AG09309 (cell line): ENCODE measurements at regions not wholly inside any gene's neighbourhood (a gene's known extent, or its start where the extent isn't known, plus 50 kb on each side); places are given as distances from the start of the nearest gene placed in this dataset.

Experiments used
- DNase-seq: peaks from one replicate; pipeline ENCODE4 v3.0.0-alpha.2; 2010; ENCODE audit warnings: low read depth
- H3K4me3 ChIP-seq: 2 replicates; pipeline ENCODE4 v1.5.1; 2011; ENCODE audit warnings: mild to moderate bottlenecking, low read depth, low read length, moderate library complexity; ENCODE audit not compliant: control insufficient read depth
- TF ChIP-seq, protein P1 (sequence below): IDR thresholded peaks from 2 replicates; pipeline ENCODE4 v1.5.1; 2011; ENCODE audit warnings: mild to moderate bottlenecking, low read depth, low read length, inconsistent platforms; ENCODE audit not compliant: insufficient read depth, control insufficient read depth; ENCODE audit errors: missing control alignments

DNA sequence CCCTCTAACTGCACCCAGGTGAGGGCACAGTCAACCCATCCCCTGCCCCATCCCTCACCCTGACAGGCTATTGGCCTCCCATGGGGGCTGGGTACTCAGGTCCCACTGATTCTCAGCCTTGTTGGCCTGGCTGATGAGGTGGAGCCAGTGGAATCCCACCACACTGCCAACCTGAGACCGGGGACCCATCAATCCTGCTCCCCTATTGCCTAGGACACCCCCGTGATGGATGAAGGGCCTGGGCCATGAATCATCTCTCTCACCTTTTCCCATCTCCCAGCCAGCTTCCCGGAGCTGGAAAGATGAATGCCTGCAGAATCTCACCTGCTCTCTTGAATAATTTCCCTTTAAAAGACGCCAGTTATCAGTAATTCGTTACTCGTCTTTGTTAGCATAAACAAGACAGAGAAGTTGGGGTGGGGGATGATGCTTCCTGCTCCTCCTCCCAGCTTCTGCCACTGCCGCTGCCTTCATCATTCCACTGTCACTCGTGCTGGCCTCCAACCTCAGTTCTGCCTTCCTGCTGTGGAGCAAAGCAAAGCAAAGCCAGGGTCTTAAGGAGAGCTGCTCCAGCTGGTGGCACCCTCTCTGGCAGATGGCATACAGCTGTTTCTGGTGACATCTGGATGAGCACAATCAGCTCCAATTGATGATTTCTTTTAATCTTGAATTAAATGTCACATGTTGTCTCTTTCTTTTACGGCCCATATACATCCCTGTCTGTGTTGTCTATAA, 204.0 kb upstream of the NECTIN1 start:
- DNase-seq, result no peak
- TF ChIP-seq, protein P1, sequence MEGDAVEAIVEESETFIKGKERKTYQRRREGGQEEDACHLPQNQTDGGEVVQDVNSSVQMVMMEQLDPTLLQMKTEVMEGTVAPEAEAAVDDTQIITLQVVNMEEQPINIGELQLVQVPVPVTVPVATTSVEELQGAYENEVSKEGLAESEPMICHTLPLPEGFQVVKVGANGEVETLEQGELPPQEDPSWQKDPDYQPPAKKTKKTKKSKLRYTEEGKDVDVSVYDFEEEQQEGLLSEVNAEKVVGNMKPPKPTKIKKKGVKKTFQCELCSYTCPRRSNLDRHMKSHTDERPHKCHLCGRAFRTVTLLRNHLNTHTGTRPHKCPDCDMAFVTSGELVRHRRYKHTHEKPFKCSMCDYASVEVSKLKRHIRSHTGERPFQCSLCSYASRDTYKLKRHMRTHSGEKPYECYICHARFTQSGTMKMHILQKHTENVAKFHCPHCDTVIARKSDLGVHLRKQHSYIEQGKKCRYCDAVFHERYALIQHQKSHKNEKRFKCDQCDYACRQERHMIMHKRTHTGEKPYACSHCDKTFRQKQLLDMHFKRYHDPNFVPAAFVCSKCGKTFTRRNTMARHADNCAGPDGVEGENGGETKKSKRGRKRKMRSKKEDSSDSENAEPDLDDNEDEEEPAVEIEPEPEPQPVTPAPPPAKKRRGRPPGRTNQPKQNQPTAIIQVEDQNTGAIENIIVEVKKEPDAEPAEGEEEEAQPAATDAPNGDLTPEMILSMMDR, result no peak

DNA sequence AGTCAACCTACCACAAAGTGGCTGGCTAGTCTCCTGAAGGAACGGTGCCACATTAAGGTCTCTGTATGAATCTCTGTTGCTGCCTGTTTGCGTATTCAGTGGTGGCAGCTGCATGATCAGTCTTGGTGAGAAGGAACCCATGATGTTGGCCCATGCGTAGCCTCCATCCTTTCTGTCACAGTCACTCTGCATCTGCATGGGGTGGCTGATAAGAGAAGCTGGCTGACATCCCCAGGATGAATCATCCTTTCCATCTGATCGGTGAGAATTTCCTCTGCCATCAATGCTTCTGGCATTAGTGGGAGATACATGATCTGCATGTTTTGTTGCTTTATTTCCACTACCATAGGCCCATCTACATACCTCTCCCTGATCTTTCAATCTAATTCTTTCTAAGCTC, 199.0 kb upstream of the NECTIN1 start:
- DNase-seq, result no peak
- no peak overlapping the region for H3K4me3 ChIP-seq
- TF ChIP-seq, protein P1, result no peak

More for the DNA sequence above, 204.0 kb upstream of the NECTIN1 start:
- no peak overlapping the region for H3K4me3 ChIP-seq

DNA sequence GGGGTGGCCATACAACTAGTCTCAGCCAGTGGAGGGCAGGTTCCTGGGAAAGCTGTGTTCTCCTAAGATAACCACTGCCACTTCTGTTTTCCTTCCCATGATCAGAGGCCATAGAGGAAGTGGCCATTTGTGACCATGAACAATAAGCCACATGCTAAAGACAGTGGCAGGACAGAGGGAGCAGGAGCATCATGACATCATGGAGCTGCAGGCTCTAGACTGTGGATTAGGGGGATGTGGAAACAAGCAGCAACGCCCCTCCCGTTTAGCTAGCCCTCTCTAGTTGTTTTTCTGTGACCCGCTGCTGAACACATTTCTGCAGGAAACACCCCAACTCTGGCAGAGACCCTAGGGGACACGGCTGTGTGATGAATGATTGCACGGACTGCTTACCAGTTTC, 195.0 kb upstream of the NECTIN1 start:
- TF ChIP-seq, protein P1, result no peak
- DNase-seq, result no peak
- no peak overlapping the region for H3K4me3 ChIP-seq

DNA sequence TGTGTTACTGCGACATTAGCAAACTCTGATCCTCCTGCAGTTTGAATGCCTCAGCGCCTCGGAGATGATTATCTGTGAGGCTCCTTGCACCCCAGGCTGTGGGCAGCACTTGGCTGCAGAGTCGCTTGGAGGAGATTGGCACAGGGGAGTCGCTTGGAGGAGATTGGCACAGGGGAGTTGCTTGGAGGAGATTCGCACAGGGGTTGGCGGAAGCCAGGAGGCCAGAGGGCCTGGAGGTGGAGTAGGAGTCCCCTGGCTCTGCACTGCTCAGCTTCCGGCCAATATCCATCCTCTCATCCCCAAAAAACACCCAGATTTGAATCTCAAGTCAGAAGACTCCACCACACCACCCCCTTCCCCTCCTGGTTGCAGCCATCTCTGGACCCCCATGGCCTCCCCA, 192.6 kb upstream of the NECTIN1 start:
- DNase-seq, result no peak
- TF ChIP-seq, protein P1, result no peak
- no peak overlapping the region for H3K4me3 ChIP-seq

DNA sequence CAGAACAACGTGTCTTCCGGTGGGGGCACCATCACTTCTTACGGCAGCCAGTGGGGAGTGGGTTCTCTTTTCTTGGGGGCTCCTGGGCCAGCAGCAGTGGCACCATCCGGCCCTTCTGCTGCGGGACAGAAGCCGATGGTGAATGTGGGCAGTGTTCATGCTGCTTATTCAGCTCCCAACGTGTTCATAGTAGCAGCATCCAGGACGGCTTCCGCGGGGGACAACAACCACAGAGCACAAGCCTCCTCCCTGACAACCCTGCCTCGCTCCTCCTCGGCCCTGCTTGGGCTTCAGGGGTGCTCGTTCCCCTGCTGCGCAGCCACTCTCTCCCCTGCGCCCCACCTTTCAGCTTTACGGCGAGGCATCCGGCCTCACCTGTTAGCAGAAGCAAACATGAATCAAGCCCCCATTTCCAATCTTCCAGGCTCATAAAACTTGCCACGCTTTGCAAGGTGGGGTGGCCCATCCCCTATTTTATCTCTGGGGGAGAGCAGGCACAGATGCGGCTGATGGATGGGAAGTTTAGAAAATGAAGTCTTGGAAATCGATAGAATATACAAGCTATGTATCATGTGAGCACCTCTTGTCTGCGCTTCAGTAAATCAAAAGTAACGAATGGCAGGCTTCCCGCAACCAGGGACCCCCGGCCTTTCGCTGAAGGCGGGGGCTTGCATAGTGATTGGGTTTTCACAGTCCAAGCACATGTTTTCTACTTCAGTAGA, 191.8 kb upstream of the NECTIN1 start:
- no peak for DNase-seq
- TF ChIP-seq, protein P1, result no peak
- H3K4me3 ChIP-seq, result no peak overlapping the region

DNA sequence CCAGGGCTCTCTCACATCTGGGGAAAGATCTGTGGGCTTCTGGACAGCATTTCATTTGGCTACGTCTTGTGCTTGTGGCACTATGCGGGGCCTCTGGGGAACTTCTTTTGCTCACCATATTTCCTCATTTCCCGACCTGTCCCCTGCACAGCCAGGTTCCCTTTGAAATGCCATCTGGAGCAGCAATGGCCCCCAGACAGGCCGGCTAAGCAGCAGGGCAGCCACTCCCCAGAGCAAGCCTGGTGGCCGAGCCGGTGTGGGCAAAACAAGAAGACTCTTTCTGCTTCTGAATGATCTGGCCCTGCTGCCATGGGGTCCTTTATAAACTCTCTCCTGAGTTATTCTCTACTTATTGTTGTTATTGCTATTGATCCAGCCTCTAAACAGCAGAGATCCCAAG, 190.7 kb upstream of the NECTIN1 start:
- no peak for DNase-seq
- TF ChIP-seq, protein P1, result no peak
- H3K4me3 ChIP-seq, result no peak overlapping the region

DNA sequence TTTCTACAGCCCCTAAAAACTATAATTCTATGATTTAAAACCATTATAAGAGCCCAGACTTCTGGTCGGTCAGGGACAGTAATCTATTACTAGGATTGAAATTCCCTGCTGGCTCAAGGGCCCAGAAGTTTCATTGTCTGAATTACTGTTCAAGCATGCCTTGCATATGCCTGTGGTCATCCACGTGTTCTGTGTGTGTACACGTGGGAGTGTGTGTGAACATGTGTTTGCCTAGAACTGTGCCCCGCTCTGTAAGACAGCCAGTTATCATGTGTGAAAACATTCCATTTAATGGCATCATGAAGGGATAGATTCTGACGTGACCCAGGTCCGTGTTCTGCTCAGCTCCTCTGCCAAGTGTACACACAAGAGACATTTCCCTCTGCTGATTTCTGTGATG, 189.3 kb upstream of the NECTIN1 start:
- no peak for DNase-seq
- no peak overlapping the region for H3K4me3 ChIP-seq
- TF ChIP-seq, protein P1, result no peak
